ENCODE measurements at regions not wholly inside any gene's neighbourhood (a gene's known extent, or its start where the extent isn't known, plus 50 kb on each side); places are given as distances from the start of the nearest gene placed in this dataset.

GRCh38 chr6:163950159-163950558, 535.6 kb downstream of the QKI start:
- DNase-seq (ENCODE audit: low read depth in 2 of 3, low spot score in 2 of 3) = peak in 1 of 3 donors; percentile 20

GRCh38 chr6:163949431-163949830, 534.9 kb downstream of the QKI start:
- no peak for DNase-seq (ENCODE audit: low read depth in 2 of 3, low spot score in 2 of 3)

- no peak for DNase-seq (ENCODE audit: low read depth in 2 of 3, low spot score in 2 of 3)
These were observed 533.7 kb downstream of the QKI start for GRCh38 chr6:163948250-163948649.

GRCh38 chr6:163947276-163947675, 532.8 kb downstream of the QKI start:
- DNase-seq (ENCODE audit: low read depth in 2 of 3, low spot score in 2 of 3) = no peak

- DNase-seq (ENCODE audit: low read depth in 2 of 3, low spot score in 2 of 3) = no peak
These were observed 531.9 kb downstream of the QKI start for GRCh38 chr6:163946437-163946836.

DNA sequence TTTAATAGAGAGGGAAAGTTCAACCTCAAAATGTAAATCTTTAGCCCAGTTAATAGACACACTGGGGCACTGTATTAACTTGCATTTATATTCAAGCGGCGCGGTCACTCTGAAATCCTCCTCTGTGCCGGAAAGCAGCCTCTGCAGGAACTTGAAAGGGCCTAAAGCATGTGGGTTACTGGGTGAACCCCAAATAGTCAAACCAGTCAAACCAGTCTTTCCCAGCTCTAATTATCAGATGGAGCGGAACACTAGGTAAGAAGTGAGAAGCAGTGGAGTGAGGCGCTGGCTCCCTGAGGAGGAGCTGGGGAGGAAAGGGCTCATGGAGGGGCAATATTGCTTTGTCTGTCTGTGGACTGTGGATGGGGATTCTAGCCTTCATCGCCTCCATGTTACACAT, 531.3 kb downstream of the QKI start:
- DNase-seq (ENCODE audit: low read depth in 2 of 3, low spot score in 2 of 3) = no peak

DNA sequence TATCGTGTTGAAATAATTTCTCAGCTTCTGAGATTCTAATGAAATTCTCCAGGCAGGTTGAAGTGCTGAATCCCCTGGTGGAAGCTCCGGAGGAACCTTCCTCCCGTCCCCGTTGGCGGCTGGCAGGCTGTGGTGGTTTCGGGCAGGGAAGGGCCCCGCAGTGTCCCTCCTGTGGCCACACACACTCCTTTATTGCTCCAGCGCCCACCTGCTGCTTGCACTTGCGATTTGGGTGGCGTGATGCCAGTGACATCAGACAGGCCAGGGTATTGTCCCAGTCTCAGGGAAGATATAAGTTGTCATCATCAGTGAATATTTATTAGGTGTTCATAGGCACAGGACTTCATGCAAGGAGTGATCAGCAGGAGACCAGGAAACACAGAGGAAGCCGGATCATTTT, 530.4 kb downstream of the QKI start:
- no peak for DNase-seq (ENCODE audit: low read depth in 2 of 3, low spot score in 2 of 3)

DNA sequence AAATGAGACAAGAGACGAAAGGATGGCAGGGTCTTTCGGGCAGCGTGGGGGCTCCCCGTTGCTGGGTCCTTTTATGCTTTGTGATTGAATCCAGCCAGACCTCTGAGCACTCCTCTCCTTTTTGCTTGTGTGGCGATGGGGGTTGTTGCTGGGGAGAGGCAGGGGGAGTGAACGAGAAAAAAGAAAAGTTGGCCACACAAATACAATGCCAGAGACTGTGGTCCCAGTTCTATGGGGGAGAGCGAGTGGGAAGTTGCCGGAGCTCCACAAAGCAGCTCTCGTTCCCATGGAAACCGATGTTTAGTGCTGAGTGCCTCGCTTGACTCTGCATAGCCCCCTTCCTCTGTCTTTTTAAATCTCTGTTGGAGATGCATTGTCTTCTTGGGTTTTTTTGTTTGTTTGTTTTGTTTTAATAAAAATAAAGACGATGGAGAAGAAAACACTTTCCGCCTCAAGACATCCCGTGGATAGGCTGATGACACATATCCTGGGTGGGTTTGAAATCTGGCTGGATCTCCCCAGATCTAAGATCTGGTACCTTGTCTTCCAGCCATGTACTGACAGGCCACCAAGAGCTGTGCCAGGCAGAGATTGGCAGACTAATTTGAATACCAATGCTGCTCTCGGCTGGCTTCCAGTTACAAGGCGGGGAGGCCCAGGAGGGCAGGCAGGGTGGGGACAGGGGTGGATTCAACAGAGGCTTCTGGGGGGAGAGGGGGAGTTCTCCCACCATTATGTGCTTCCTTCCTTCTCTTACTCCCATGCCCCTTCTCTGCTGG, 529.3 kb downstream of the QKI start:
- DNase-seq (ENCODE audit: low read depth in 2 of 3, low spot score in 2 of 3) = peak in 1 of 3 donors; percentile 25

- DNase-seq (ENCODE audit: low read depth in 2 of 3, low spot score in 2 of 3) = no peak
These were observed 528.3 kb downstream of the QKI start for GRCh38 chr6:163942790-163943189.

- DNase-seq (ENCODE audit: low read depth in 2 of 3, low spot score in 2 of 3) = no peak
These were observed 527.1 kb downstream of the QKI start for GRCh38 chr6:163941624-163941976.

DNA sequence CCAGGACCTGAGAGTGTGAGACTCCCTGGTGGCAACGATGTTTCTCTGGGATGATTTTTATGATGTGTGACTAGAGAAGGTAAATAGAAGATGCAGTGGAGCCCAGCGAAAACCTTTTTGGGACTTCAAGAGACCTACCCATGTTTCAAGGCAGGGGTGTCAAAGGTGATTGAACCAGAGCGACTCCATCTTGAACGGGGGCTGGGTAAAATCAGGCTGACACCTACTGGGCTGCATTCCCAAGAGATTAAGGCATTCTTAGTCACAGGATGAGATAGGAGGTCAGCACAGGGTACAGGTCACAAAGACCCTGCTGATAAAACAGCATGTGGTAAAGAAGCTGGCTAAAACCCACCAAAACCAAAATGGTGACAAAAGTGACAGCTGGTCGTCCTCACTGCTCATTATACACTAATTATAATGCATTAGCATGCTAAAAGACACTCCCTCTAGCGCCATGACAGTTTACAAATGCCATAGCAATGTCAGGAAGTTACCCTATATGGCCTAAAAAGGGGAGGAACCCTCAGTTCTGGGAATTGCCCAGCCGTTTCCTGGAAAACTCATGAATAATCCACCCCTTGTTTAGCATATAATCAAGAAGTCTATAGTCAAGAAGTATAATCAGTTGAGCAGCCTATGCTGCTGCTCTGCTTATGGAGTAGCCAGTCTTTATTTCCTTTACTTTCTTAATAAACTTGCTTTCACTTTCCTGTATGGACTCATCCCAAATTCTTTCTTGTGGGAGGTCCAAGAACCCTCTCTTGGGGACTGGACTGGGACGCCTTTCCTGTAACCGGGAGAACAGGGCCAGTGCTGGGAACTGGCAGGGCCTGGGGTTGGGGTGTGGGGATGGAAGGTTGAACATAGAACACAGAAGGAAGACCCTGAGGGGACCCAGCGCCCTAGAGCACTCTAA, 526.4 kb downstream of the QKI start:
- no peak for DNase-seq (ENCODE audit: low read depth in 2 of 3, low spot score in 2 of 3)

GRCh38 chr6:163937071-163937470, 522.6 kb downstream of the QKI start:
- DNase-seq (ENCODE audit: low read depth in 2 of 3, low spot score in 2 of 3) = no peak

DNA sequence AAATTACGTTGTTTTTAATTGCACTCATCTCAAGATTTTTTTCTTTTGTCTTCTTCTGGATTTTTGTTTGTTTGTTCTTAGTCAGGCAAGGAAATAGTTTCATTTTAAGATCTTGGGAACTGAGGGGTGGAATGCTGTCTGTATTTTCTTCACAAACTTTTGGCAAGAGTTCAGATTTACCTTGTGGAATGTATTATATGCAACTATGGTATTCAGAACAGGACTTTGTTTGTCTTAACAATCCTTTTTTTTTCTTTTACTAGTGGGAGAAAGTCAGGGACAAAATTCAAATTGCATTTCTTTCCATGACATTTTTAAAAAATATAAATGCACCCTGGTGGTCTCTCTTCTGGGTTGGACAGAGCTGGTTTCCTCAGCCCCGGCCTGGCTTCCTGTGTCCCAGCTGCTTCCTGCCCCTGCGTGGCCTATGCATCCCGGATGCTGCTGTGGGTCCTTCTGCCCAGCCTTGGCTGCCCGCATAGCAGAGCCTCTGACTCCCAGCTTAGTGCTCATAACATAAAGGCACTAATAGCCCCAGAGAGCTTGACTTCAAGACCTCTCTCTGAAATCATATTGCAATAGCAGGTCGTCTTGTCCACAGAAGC, 520.7 kb downstream of the QKI start:
- DNase-seq (ENCODE audit: low read depth in 2 of 3, low spot score in 2 of 3) = no peak

DNA sequence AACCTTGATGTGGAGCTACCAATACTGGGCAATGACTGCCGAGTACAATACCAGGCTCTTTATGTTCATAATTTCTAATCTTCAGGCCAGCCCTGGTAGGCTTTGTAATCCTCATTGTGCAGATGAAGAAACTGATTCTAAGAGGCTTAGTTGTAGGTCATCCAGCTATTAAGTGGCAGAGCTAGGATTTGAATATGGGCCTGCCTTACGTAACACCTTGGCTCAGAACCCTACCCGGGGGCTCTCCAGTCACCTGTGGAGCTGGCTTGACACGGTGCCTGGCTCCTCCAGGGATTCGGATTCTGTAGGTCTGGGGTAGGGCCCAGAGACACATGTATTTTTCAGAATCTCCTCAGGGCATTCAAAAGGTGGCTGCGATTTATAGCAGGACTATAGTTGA, 515.5 kb downstream of the QKI start:
- no peak for DNase-seq (ENCODE audit: low read depth in 2 of 3, low spot score in 2 of 3)

DNA sequence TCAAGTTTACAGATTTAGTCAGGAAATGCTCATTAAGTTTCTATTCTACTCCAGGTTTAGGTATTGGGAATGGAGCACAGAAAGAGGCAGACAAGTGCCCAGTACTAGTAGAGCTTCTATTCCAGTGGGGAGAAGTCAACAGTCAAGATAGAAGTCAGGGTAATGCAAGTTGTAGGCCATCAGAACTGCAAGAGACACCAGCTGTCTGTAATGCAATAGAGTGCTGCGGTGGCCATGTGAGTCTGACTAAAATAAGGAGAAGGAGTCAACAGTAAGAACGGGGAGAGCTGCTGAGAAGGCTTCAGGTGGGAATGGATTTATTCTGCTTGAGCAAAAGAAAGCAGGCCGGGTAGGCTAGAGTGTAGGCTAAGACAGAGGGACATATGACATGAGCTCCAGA, 515.0 kb downstream of the QKI start:
- no peak for DNase-seq (ENCODE audit: low read depth in 2 of 3, low spot score in 2 of 3)

DNA sequence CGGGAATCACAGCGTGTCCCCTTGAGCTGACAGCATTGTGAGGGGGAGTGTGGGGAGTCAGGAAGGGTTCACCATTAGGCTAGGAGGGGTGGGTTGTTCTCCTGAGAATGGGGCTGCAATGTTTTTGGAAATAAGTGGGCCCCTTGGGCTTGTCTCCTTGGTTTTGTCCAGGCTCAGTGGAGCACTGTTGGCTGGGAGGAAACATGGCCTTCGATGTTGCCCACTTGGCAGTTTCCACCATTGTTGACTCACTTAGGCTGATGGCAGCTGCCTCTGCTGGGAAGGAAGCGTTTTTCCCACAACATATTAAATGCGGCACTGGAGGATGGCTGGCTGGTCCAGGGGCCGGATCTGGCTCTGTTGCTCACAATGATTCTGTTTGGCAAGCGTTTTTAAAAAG, 512.1 kb downstream of the QKI start:
- no peak for DNase-seq (ENCODE audit: low read depth in 2 of 3, low spot score in 2 of 3)

DNA sequence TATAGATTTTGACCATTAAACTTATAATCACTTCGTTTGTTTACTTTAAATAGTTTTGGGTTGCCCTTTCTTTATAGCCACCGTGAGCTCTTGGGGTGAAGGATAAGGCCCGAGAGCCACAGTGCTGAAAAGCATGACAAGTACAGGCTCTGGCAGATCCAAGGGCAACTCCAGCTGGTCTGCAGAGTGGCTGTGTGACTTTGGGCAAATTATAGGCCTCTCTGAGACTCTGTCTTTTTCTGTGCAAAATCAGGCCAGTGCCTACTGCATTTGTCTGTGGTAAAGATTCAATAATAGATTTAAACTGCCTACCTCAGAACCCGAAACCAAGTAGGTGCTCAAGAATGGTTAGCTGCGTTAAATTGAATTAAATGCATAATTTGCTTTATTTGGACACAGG, 511.3 kb downstream of the QKI start:
- no peak for DNase-seq (ENCODE audit: low read depth in 2 of 3, low spot score in 2 of 3)

DNA sequence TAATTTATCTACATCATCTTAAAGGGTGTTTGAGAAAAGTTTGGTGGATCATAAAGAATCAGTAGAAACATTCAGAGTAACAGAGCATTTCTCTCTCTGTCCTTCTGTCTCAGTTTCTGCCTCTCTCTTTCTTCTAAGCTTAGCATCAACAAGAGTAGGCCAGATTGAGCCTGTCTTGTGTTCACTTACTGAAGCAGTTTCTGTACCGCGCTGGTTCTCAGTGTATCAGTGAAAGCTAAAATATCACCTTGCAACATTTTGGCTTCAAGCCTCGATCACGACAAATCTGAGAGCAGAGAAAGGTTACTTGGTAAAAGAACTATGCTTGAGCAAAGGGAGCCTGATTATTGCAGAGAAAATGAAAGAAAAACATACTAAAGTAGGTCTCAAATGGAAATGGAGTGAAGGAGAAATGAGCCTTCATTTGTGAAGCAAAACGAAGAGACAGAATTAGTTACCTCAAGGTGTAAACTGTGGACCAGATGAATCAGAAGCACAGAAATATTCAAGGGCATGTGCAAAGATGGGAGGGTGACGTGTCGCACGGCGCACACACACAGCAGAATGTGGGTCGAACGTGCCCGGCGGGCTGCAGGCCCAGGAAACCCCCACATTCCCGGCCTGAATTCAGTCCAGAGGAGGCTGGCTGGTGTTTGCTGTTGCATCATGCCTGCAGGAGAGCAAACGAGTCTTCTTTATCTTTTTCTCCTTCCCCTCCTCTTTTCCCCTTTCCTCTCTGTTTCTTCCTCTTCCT, 509.3 kb downstream of the QKI start:
- DNase-seq (ENCODE audit: low read depth in 2 of 3, low spot score in 2 of 3) = no peak

DNA sequence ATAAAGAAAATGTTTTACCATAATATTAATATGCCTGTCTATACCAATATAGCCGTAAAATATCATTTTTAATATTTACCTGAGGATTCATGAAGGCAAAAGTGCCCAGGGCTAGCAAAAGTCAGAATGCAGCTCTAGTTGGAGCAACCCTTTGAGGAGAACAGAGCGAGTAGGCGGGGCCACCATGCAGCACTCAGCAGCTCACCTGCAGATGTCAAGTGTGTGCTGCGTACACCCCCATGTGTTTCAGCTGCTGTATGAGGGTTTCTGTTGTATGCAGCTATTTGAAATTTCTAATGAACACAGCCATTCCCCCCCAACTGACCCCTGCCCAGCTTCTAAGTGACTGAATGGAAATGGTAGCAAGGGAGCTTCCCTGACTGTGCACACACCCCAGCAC, 508.0 kb downstream of the QKI start:
- DNase-seq (ENCODE audit: low read depth in 2 of 3, low spot score in 2 of 3) = no peak

DNA sequence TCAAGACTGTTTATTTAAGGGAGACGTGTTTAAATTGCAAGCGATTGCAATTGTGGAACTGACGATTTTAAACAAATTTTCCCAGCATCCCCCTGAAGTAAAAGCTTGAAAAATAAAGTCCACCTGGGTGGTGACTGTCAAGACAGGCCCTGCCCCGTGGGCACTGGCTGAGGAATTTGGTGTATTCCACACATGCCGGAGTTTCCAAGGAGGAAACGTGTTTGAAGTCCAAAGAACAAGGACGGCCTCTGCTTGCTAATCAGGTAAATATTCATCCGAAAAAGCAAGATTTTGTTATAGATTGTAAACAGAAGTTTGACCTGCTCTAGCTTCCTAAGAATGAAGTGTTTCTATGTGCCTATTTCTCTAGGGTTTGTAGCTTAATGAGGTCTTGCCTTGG, 505.1 kb downstream of the QKI start:
- no peak for DNase-seq (ENCODE audit: low read depth in 2 of 3, low spot score in 2 of 3)

Measured in hematopoietic multipotent progenitor cell (in vitro differentiated cells).